GM20000 (cell line): ENCODE measurements at regions not wholly inside any gene's neighbourhood (a gene's known extent, or its start where the extent isn't known, plus 50 kb on each side); places are given as distances from the start of the nearest gene placed in this dataset.

ENCODE experiments used
- DNase-seq: peaks from one replicate; pipeline ENCODE4 v3.0.0; 2012; ENCODE audit warnings: low spot score
- TF ChIP-seq, protein P1 (sequence below): IDR thresholded peaks from 2 replicates; pipeline ENCODE4 v1.5.1; 2012; ENCODE audit warnings: mild to moderate bottlenecking, control low read depth; ENCODE audit errors: extremely low read depth, missing control alignments

DNA sequence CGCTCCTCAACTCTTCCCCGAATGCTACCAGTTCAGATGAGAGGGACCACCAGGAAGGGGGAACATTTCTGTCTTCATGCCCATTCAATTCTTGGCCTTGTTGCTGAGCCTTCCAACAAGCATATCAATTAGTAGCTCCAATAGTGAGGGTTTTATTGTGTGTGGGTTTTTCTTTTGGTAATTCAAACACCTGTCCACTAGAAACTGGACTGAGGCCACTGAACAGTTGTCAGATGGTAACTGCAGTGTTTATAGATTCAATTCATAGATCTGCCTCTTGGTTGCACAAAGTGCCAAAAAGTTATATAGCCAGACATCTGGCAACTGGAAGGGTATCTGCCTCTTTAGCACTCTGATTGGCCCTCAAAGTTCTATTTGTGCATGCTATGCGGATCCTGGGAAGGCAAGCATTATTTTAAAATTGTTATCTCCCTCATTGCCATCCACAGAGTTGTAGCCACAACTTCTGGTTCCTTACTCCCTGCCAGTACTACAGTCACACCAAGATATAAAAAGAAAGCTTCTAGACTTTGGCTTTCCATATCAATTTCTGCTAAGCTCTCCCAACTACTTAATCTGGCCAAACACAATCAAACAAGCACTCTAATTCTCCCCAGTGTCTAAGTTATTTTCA, 83.3 kb upstream of the ZNF521 start:
- DNase-seq, result no peak
- TF ChIP-seq, protein P1, sequence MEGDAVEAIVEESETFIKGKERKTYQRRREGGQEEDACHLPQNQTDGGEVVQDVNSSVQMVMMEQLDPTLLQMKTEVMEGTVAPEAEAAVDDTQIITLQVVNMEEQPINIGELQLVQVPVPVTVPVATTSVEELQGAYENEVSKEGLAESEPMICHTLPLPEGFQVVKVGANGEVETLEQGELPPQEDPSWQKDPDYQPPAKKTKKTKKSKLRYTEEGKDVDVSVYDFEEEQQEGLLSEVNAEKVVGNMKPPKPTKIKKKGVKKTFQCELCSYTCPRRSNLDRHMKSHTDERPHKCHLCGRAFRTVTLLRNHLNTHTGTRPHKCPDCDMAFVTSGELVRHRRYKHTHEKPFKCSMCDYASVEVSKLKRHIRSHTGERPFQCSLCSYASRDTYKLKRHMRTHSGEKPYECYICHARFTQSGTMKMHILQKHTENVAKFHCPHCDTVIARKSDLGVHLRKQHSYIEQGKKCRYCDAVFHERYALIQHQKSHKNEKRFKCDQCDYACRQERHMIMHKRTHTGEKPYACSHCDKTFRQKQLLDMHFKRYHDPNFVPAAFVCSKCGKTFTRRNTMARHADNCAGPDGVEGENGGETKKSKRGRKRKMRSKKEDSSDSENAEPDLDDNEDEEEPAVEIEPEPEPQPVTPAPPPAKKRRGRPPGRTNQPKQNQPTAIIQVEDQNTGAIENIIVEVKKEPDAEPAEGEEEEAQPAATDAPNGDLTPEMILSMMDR, result no peak

DNA sequence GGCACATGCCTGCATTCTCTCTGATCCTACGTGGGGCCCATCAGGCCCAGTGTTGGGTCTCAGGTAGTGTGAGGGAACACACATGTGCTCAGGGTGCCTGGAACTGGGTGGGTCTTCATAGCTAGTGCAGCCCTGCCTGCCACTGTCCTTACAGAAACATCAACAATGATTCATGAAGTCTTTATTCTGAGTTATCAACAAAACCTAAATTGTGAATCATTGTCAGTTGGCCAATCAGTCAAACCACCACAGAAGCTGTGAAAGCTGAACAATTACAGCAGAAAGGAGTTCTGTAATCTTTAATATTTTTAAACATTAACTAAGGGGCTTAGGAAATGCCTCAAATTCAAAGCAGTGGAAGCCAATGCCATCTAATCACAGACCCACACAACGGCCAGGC, 82.8 kb upstream of the ZNF521 start:
- TF ChIP-seq, protein P1, result no peak
- DNase-seq, result no peak

DNA sequence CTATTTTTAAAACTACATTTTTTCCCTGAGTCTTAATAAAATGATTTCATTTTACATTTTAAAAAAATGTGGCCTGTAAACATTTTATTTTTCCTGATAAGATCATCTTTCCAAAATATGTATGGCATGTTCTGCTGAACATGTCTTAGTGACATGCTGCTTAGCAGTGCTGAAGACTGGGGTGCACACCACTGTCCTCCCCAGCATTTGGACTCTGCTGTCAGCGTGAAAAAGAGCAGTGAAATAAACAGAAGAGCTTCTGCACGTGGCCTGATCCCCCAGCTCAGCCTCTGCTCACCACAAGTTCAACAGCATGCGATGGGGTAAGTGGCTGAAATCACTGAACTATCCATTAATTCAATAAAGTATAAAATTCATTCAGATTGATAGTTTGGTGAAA, 81.6 kb upstream of the ZNF521 start:
- TF ChIP-seq, protein P1, result no peak

DNA sequence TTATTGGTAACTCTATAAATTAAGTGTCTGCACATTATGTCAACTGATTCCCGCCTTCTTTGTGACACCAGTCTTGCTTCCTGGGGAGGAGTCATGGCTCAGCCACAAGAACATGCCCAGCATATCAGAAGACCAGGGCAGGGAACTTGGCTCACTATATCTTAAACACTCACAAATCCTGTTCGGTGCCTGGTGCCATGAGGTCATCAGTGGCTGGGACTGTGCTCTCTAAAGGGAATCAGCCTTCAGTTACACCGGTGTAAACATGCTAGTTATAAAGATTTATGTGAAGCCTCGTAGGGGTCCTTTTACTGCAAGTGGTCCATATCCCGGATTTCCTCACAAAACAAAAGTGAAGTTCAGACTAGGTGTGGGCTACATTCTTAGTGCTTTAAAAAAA, 73.1 kb upstream of the ZNF521 start:
- TF ChIP-seq, protein P1, result no peak
- DNase-seq, result no peak

More for the DNA sequence above, 81.6 kb upstream of the ZNF521 start:
- no peak for DNase-seq

DNA sequence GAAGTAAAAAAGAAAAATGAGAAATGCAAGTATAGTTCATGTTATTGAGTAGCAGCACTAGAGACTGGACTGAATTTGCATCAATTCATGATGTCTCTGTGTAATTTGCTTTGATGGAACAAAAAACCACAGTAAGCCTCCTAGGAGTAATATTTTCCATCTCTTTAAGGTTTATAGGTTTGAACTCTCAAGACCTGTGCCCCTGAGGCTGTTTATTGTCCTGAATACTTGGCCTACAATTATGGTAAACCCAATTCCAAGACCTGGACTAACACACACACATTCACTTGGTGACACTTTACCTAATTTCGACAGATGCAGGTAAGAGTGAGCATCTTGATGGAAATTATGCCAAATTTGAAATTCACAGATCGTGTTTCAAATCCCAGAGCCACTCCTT, 71.8 kb upstream of the ZNF521 start:
- DNase-seq, result no peak
- TF ChIP-seq, protein P1, result no peak

DNA sequence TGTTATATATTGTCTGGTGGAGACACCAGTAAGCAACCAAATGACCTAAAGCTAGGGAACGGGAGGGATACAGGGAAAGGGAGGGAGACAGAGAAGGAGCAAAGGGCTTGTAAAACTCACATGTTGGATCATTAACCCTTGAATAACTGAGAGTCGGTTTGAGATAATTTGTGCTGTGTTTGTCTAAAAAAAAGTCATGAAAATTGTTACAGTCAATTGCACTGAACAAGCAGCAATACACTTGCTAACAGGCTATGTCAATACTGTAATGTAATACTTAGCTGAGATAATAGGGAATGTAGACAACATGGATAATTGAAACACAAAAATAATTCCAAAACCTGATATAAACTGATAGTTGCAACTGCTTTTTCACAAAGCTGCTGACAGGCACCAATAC, 71.3 kb upstream of the ZNF521 start:
- TF ChIP-seq, protein P1, result no peak
- DNase-seq, result no peak

DNA sequence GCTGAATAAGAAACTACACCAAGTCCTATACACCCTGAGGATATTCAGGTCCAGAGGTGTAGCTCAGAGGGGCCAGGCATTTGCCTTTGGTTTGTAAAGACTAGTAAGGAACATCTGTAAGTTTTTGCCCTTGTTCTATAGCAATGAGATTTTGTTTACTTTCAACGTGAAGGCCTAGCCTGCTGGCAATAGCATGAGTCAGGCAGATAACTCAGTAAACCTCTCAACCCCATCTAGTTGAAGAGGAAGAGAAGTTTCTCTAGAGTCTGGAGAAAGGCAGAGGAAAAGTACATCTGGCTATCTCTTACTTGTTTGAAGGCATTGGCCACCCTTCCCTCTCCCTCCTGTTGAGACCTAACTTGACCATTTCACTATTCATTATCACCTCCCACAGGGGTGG, 70.3 kb upstream of the ZNF521 start:
- DNase-seq, result no peak
- TF ChIP-seq, protein P1, result no peak
